CD4-positive, alpha-beta T cell treated with Interleukin-6 at 100 ng/mL for 8 hours (primary cell): ENCODE measurements at regions not wholly inside any gene's neighbourhood (a gene's known extent, or its start where the extent isn't known, plus 50 kb on each side); places are given as distances from the start of the nearest gene placed in this dataset.

Source experiments
- DNase-seq: peaks from one replicate; pipeline ENCODE4 v3.0.0-alpha.2; 2020; ENCODE audit warnings: mixed read lengths, low spot score

- DNase-seq, result no peak
These were observed 58.8 kb upstream of the GPR26 start for GRCh38 chr10:123607386-123607785.

DNA sequence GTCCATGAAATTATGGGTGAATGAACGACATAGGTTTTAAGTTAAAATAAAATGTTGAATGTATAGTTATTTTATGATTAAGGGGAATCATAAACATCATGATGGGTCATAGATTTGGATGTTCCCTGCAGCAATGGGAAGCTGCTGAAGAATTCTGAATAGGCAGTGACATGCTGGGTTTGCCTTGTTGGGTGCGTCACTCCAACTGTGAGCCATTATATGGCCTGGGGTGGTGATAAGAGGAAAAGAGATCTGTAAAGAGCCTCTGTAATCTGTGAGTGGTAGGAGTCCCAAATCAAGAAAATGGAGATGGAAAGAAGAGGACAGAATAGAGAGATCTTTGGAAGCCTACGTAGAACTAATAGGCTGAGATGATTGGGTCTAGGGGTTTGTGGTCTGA is 58.1 kb upstream of the GPR26 start:
- no peak for DNase-seq

DNA sequence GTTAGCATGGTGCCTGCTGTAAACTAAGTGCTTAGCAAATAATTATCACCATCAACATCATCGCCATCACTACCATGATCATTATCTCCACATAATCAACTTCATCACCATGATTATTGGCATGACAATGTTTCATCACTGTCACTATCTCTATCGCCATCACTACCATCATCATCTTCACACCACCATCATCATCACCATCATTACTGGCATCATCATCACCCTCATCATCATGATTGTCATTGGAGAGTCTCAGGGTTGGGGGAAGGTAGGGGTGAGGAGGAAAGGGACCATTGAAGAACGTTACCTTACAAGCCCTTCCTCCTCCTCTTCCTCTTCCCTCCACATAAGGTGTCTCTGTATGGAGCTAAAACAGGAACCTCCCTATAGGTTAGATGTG is 54.9 kb upstream of the GPR26 start:
- no peak for DNase-seq

DNA sequence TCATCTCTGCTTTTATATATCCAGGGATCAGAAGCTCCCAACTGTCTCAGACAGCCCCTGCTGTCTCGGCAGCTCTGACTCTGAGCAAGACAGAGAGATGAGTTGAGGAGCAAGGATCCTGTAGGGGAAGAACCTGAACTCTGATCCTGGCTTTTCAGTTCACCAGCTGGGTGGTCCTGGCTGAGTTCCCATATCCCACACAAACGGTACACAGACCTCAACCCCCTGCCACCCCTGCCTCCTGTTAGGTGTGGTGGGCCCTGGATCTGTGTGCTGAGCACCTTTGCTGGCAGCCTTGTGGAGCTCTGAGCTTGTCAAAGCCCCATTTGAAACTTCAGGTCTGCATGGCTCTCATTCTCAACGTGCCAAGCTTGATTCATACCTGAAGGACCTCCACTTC is 54.3 kb upstream of the GPR26 start:
- no peak for DNase-seq

- no peak for DNase-seq
These were observed 52.8 kb upstream of the GPR26 start for GRCh38 chr10:123613346-123613850.

- DNase-seq, result no peak
These were observed 51.3 kb upstream of the GPR26 start for GRCh38 chr10:123614888-123615287.
